Motor neuron (in vitro differentiated cells): ENCODE measurements at regions not wholly inside any gene's neighbourhood (a gene's known extent, or its start where the extent isn't known, plus 50 kb on each side); places are given as distances from the start of the nearest gene placed in this dataset.
A peak's percentile ranks its signal among the peaks of the same experiment; 100 is the strongest.

ENCODE experiments used
- ATAC-seq, 8 experiments: fragments of 200-7000 bp; cut with Tn5 transposase; replicated peaks in 6 of 8; 2 replicates each; pipeline ENCODE4 v1.8.0; 2021; ENCODE audit warnings: mild to moderate bottlenecking in 8 of 8, moderate library complexity in 8 of 8
- H3K27ac ChIP-seq, 2 donors: fragments of 250-450 bp; sonication (Bioruptor Pico); 2 replicates each; pipeline ENCODE4 v1.9.0; 2021; ENCODE audit warnings: antibody characterized with exemption in 2 of 2, mild to moderate bottlenecking in 2 of 2, moderate library complexity in 1 of 2
- H3K4me1 ChIP-seq, 2 donors: fragments of 250-450 bp; sonication (Bioruptor Pico); replicated peaks in 1 of 2; 2 replicates each; pipeline ENCODE4 v1.6.1; 2021; ENCODE audit warnings: antibody characterized with exemption in 2 of 2, mild to moderate bottlenecking in 2 of 2, moderate library complexity in 1 of 2
- H3K4me3 ChIP-seq, 5 donors: fragments of 250-450 bp; sonication (Bioruptor Pico); 2 replicates each; pipeline ENCODE4 v1.9.0; 2021; ENCODE audit warnings: antibody characterized with exemption in 5 of 5, mild to moderate bottlenecking in 5 of 5, moderate library complexity in 4 of 5
- WGBS, 10 experiments: fragments of 450-650 bp; shearing (Covaris generic); methylation state at CpG; one replicate each; pipeline ENCODE4 v1.0.0; 2022; 5-methylcytosine and 5-hydroxymethylcytosine counted together
- in situ Hi-C, 9 experiments: fragments of 400-800 bp; cut with MboI; loops; one replicate each; pipeline ENCODE4 v1.15.0; 2021; ENCODE audit warnings: low sequenced_read_pairs in 9 of 9, low pct_unique_long_range_greater_than_20kb in 2 of 9; ENCODE audit not compliant: unreplicated experiment in 9 of 9

DNA sequence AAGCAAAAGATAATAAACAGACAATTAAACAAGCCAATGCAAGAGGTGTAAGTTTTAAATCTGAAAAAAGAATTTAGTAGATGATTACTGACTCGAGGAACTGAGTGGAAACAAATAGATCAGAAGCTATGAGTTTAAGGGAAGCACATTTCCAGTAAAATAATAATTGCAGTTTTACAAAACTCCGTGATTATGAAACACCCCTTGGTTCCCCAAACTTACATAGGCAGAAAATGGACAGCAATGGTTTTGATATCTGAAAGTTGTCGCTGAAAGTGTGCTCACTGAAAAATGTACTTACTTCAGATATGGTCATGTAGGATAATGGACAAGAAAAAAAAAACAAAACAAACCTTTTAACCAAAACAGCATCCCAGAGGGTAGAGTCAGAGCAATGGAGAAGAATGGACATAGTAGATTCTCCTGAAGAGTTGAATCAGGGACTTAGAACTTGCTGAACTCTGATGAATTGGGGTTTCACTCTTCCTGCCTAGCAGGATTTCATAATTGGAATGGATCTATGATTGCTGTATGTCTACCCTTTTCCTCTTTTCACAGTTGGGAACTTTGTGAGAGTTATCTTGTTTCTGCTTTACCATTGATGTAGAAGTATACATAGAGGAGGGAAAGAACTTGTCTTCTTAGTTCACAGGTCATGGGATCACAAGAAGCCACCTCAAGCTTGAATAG lies 305.6 kb upstream of the ZEB2 start:
- Histone ChIP-seq H3K27ac (no peak overlapping the region), H3K4me1 (no peaks in the 10 kb centered on the region), H3K4me3 (no peak overlapping the region)
- no peak for ATAC-seq
- in situ Hi-C loops = no loop called here
- WGBS, 10 experiments = 76 to 100% (median 89%) methylated on average over 1 to 3 of the region's 3 CpGs

DNA sequence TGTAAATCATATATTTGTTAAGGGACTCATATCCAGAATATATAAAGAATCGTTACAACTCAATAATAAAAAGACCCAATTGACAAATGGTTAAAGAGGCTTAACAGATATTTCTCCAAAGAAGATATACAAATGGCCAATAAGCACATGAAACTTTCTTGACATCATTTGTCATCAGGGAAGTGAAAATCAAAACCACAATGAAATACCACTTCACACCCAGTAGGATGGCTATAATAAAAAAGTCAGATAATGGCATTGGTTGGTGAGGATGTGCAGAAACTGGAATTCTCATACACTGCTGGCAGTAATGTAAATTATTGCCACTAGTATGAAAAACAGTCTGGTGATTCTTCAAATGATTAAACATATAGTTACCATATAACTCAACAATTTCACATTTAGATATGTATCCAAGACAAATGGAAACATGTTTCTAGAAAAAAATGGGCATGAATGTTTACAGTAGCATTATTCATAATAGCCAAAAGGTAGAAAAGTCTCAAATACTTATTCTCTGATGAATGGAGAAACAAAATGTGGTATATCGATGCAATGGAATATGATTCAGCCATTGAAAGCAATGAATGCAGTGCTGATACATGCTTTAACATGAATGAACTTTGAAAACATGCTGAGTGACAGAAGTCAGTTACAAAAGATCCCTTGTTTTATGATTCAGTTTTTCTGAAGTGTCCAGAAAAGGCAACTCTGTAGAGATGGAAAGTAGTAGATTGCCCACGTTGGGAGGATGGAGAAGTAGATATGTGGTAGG lies 304.6 kb upstream of the ZEB2 start:
- in situ Hi-C loops = no loop called here
- Histone ChIP-seq H3K4me1 (no peaks in the 10 kb centered on the region), H3K27ac (no peak overlapping the region), H3K4me3 (no peak overlapping the region)
- WGBS, 10 experiments = 68 to 100% (median 90%) methylated on average over 1 to 3 of the region's 3 CpGs
- no peak for ATAC-seq

DNA sequence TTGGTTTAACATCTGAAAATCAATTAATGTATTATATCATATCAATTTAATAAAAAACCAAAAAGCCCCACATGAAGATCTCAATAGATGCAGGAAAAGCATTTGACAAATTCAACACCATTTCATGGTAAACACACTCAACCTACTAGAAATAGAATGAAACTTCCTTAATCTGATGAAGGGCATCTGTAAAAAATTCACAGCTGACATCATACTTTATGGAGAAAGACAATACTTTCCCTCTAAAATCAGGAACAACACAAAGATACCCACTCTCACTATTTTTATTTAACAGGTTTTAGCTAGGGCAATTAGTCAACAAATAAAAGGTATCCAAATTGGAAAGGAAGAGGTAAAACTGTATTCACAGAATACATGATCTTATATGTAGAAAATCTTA lies 303.0 kb upstream of the ZEB2 start:
- no peak overlapping the region for H3K4me3 ChIP-seq
- no peak for ATAC-seq
- H3K27ac ChIP-seq = no peak overlapping the region
- no peaks in the 10 kb centered on the region for H3K4me1 ChIP-seq
- in situ Hi-C loops = no loop called here

DNA sequence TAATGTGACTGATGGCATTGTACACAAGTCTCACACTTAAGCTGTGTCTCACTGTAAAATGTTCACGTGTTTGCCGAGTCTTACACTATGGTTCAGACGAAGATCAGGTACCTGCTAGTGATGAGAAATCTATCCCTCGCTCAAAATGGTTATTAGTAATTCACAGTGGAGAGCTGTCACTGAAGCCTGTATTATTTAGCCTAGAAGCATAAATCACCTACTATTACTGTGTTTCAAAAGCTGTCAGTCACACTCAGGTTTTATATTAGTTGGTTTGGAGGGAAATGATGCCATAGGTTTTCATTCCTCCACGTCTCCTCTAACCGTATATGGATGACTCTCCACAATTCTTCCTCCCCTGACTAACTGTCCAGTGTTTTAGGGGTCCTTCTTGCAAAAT lies 292.4 kb upstream of the ZEB2 start:
- no peak overlapping the region for H3K27ac ChIP-seq
- peaks cover 0 to 7% of the 10 kb centered on the region in 2 donors for H3K4me1 ChIP-seq
- in situ Hi-C loops = no loop called here
- no peak overlapping the region for H3K4me3 ChIP-seq
- ATAC-seq = no peak
- 60 to 100% (median 90%) methylated on average over 1 to 6 of the region's 6 CpGs; no CpG with 5 or more reads in 3 of the 10 experiments for WGBS, 10 experiments

DNA sequence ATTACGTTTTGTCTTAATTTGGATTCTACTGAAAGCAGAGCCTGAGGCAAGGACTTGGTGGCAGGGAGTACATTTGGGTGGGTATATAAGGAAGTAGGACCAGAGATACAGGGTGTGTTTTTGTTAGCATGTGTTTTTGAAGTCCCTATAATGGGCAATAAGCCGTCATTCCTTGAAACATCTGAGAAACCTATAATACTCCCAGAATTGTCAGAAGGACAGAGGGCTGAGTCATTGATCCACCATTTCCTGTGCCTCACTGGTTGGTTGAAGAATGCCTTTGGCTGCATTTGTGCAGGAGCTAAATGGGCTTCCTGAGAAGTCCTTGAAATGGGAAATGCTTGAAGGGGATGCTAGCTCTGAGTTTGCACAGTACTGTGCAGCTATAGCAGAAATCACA lies 281.8 kb upstream of the ZEB2 start:
- in situ Hi-C loops = no loop called here
- Histone ChIP-seq H3K4me1 (no peaks in the 10 kb centered on the region), H3K27ac (no peak overlapping the region), H3K4me3 (no peak overlapping the region)
- ATAC-seq = peak in 2 of 8 experiments; percentile 48 to 53
- 0 to 75% (median 58%) methylated on average over 1 to 2 of the region's 2 CpGs; no CpG with 5 or more reads in 2 of the 10 experiments for WGBS, 10 experiments

DNA sequence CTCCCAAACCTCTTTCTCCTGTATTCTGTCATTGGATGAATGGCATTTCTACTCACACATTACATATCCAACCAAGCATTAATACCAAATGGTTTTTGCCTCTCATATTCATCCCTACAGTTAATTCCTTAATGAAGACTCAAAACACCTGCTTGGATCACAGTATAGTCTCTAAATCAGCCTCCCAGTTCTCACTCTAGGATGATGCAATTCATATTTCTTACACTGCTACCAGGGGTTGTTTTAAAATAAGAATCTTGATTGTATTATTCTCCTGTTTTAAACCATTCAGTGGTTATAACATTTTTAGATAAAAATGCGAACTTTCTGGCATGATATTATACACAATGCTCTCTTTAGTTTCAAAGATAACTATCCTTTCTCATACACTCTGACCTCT lies 281.4 kb upstream of the ZEB2 start:
- in situ Hi-C loops = no loop called here
- Histone ChIP-seq H3K4me1 (peaks cover 0 to 2% of the 10 kb centered on the region in 2 donors), H3K27ac (no peak overlapping the region), H3K4me3 (no peak overlapping the region)
- 75 to 100% (median 95%) methylated on average over 1 of the region's 1 CpG; no CpG with 5 or more reads in 4 of the 10 experiments for WGBS, 10 experiments
- no peak for ATAC-seq

DNA sequence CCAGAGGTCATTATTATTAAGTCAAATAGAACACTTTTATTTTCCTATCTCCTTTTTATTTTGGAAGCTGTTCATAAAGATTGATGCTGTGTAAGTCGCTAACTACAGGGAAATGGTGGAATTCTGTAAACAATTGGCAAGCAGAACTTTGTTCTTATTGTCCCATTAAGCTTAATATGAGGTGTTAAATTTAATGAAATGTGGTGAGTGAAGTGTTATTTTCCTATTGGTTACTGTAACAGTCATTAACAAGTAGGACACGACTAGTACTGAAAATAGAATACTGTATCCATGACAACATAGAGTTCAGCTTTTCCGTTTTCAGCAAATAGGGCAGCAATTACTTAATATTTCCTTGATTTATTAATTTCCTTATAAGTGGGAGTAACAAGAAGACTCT lies 279.1 kb upstream of the ZEB2 start:
- in situ Hi-C loops = no loop called here
- WGBS, 10 experiments = 0 to 100% (median 88%) methylated on average over 1 to 3 of the region's 3 CpGs
- ATAC-seq = no peak
- no peak overlapping the region for H3K4me3 ChIP-seq
- peaks cover 0 to 4% of the 10 kb centered on the region in 2 donors for H3K4me1 ChIP-seq
- H3K27ac ChIP-seq = no peak overlapping the region

DNA sequence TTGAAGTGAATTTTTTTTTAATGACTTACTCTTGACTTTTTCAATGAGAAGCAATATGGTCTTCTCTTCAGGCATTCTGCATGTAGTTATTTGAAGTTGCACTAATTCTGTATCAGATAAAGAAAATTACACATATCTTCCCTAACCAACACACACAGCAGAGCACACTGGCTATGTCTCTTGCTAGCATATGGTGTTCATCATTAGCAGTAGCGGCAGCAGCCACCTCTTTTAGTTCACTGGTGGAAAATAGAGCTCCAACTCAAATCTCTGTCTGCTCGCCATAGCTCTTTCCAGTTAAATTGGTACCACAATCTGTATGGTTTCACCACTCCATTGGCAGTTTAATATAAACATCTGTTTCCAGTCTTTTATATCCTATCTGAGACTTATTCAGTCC lies 278.1 kb upstream of the ZEB2 start:
- in situ Hi-C loops = no loop called here
- no peak for ATAC-seq
- Histone ChIP-seq H3K4me1 (peaks cover 0 to 4% of the 10 kb centered on the region in 2 donors), H3K4me3 (no peak overlapping the region), H3K27ac (no peak overlapping the region)
- WGBS, 10 experiments = 72 to 100% (median 92%) methylated on average over 1 to 2 of the region's 2 CpGs; no CpG with 5 or more reads in 3 of the 10 experiments

DNA sequence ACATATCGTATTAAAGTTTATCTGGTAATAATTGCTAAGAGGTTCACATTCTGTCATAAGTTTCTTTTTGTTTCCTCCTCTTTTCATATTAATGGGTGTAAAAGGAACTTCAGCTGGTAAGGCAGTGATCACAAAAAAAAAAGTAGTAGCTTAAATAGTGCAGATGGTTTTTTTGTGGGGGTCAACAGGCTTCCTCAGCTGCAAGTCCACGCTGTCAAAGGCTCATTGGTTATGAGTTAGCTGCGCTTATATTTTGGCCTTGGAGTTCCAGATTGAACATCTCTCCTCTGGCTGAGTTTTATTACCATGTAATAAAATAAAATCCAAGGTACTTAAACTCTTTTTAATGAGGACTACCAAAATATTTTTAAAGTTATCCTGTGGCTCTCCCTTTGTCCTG lies 277.0 kb upstream of the ZEB2 start:
- WGBS, 10 experiments = 67 to 100% (median 96%) methylated on average over 1 to 3 of the region's 3 CpGs
- H3K27ac ChIP-seq = no peak overlapping the region
- H3K4me3 ChIP-seq = no peak overlapping the region
- H3K4me1 ChIP-seq = peaks cover 0 to 4% of the 10 kb centered on the region in 2 donors
- ATAC-seq = no peak
- in situ Hi-C loops = no loop called here

DNA sequence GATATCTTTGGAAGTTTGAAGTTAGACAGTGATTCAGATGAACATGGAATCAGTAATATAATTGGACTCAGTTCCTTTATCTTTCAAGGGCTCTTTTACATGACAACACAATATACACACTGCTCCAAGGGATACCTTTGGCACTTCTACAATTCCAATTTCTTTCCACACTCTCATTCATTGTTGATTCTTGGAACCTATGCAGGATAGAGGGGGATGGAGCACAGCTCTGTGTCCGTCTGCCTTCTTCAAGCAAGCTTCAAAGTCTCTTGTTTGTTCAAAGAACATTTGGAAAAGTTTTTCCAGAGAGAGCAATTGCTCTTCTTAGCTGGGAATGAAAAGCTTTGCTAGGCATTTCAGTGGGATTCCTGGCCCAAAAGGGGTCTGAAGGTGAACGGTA lies 276.2 kb upstream of the ZEB2 start:
- Histone ChIP-seq H3K27ac (no peak overlapping the region), H3K4me1 (peaks cover 0 to 4% of the 10 kb centered on the region in 2 donors), H3K4me3 (no peak overlapping the region)
- whole genome bisulfite sequencing, 10 experiments = 65 to 100% (median 77%) methylated on average over 1 to 2 of the region's 2 CpGs; no CpG with 5 or more reads in 5 of the 10 experiments
- peak in 1 of 8 experiments; percentile 88 for ATAC-seq
- in situ Hi-C loops = no loop called here

DNA sequence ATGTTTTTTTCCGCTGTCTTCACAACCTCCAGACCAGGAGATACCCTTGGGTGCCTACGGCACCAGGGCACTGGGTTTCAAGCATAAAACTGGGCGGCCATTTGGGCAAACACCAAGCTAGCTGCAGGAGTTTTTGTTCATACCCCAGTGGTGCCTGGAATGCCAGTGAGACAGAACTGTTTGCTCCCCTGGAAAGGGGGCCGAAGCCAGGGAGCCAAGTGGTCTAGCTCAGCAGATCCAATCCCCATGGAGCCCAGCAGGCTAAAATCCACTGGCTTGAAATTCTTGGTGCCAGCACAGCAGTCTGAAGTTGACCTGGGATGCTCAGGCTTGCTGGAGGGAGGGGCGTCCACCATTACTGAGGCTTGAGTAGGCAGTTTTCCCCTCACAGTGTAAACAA lies 265.3 kb upstream of the ZEB2 start:
- no peak for ATAC-seq
- 40 to 100% (median 82%) methylated on average over 1 to 3 of the region's 5 CpGs; no CpG with 5 or more reads in 3 of the 10 experiments for WGBS, 10 experiments
- in situ Hi-C loops = no loop called here
- Histone ChIP-seq H3K27ac (no peak overlapping the region), H3K4me1 (no peaks in the 10 kb centered on the region), H3K4me3 (no peak overlapping the region)

DNA sequence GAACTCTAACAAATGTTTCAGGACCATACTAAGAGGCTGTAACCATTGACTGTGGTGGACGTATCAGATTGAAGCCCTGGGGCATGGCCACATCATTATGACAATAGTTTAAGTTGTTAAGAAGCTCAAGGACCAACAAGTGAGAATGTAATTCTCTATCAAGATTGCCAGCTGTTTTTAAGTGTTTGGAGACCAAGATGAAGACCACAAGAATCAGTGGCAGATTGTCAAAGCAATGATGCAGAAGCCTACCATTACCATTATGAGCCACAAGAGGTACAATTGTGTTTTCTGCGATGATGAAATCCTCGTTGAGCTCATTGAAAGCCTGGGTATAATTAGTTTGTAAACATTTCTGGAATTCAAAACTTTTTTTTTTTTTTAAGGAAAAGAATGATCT lies 261.1 kb upstream of the ZEB2 start:
- Histone ChIP-seq H3K4me1 (no peaks in the 10 kb centered on the region), H3K27ac (no peak overlapping the region), H3K4me3 (no peak overlapping the region)
- 0 to 96% (median 80%) methylated on average over 1 to 3 of the region's 3 CpGs; no CpG with 5 or more reads in 1 of the 10 experiments for WGBS, 10 experiments
- in situ Hi-C loops = no loop called here
- ATAC-seq = no peak

DNA sequence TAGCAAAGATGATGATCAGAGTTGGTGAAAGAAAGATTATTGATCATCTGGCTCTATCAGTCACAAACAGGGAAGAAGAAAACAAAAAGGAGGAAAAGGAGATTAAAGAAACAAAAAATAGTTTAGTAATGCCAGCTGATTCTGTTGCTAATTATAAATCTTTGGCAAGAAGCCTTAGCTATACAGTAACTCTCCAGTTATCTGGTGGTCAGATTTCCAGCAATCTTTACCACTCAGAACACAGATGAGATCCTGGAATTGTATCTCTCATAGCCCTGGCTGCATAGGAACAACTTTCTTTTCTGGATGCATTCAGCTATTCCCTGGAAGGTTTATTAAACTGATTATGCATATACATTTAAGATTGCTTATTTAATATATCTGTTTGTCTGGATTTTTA lies 256.8 kb upstream of the ZEB2 start:
- Histone ChIP-seq H3K27ac (no peak overlapping the region), H3K4me3 (no peak overlapping the region), H3K4me1 (peaks cover 0 to 3% of the 10 kb centered on the region in 2 donors)
- ATAC-seq = no peak
- in situ Hi-C loops = no loop called here

DNA sequence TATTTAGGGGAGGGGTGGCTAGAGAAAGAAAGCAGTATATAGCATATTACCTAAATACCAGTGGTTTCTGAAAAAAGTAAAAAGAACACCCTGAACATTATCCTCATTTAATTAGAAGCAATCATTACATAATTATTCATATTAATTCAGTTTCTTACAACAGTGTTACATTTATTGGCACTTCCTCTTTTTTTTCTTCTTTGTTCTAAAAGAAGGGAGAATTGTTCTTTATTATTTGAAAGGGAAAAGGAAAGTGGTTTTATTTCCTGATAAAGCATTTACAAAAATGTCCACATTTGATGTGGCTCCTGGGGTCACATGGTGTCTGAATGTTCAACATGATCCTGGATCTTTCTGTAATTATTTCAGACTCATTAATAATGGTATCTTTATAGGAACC lies 254.9 kb upstream of the ZEB2 start:
- Histone ChIP-seq H3K4me1 (peaks cover 0 to 3% of the 10 kb centered on the region in 2 donors), H3K27ac (no peak overlapping the region), H3K4me3 (no peak overlapping the region)
- in situ Hi-C loops = no loop called here
- no peak for ATAC-seq
